Activated naive CD4-positive, alpha-beta T cell treated with anti-CD3 and anti-CD28 coated beads for 36 hours (primary cell): ENCODE measurements at regions not wholly inside any gene's neighbourhood (a gene's known extent, or its start where the extent isn't known, plus 50 kb on each side); places are given as distances from the start of the nearest gene placed in this dataset.

ENCODE experiments used
- CTCF ChIA-PET: fragments of 350-600 bp; sonication (Branson Sonifier 250); formaldehyde crosslinking; loops from one replicate; lab custom pipeline; 2021; ENCODE audit warnings: antibody characterized with exemption; lab: Charles Lee
- DNase-seq: peaks from one replicate; pipeline ENCODE4 v3.0.0-alpha.2; 2020
- H3K27ac Mint-ChIP-seq: one replicate; pipeline ENCODE4 v1.8.0; 2021; ENCODE audit warnings: mild to moderate bottlenecking, mixed read lengths
- H3K27me3 Mint-ChIP-seq: one replicate; pipeline ENCODE4 v1.8.0; 2021; ENCODE audit warnings: low read depth, mixed read lengths
- H3K36me3 Mint-ChIP-seq: one replicate; pipeline ENCODE4 v1.8.0; 2021; ENCODE audit warnings: low read depth, mixed read lengths
- H3K4me1 Mint-ChIP-seq: one replicate; pipeline ENCODE4 v1.8.0; 2021; ENCODE audit warnings: low read depth, mixed read lengths
- H3K4me3 Mint-ChIP-seq: one replicate; pipeline ENCODE4 v1.8.0; 2021; ENCODE audit warnings: mild to moderate bottlenecking, moderate library complexity, mixed read lengths
- H3K9me3 Mint-ChIP-seq: one replicate; pipeline ENCODE4 v1.8.0; 2021; ENCODE audit warnings: mixed read lengths
- intact Hi-C: fragments of 100-400 bp; cut with micrococcal nuclease; formaldehyde crosslinking; loops from one replicate; pipeline ENCODE4 v1.15.1; 2023

DNA sequence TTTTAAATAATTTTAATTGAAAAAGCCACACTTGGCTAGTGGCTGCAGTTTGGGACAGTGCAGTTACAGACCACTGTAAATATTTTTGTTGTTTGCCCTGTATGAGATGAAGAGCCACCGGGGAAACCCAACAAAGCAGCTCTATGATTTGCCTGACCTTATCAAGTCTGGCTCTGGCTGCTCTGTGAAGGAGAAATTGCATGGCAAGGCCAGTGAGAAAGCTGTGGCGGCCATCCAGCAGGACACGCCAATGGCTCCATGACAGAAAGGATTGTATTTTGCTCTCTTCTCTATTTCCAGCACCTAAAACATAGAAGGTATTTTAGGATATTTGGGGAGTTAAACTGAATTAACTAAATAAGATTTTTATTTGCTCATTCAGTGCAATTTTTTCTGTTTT, 330.0 kb upstream of the DYNLRB2 start:
- Mint-ChIP-seq H3K27me3 (peaks cover 18% of the 10 kb centered on the region), H3K36me3 (no peaks in the 10 kb centered on the region), H3K4me1 (no peaks in the 10 kb centered on the region), H3K4me3 (no peak overlapping the region), H3K9me3 (peaks cover 2% of the 10 kb centered on the region), H3K27ac (no peak overlapping the region)
- DNase-seq, result no peak
- CTCF ChIA-PET, result no interaction called here
- intact Hi-C loops, result no loop called here

GRCh38 chr16:80208743-80209142, 332.1 kb upstream of the DYNLRB2 start:
- no peak for DNase-seq
- Mint-ChIP-seq H3K36me3 (no peaks in the 10 kb centered on the region), H3K4me3 (no peak overlapping the region), H3K9me3 (no peaks in the 10 kb centered on the region), H3K27me3 (peaks cover 15% of the 10 kb centered on the region), H3K27ac (no peak overlapping the region), H3K4me1 (no peaks in the 10 kb centered on the region)
- intact Hi-C loops, result no loop called here
- CTCF ChIA-PET, result interaction anchor here (0.6 kb wide), 1 partner anchor 39 kb away, joined by 7 read pairs; no protein-coding TSS in a partner anchor

DNA sequence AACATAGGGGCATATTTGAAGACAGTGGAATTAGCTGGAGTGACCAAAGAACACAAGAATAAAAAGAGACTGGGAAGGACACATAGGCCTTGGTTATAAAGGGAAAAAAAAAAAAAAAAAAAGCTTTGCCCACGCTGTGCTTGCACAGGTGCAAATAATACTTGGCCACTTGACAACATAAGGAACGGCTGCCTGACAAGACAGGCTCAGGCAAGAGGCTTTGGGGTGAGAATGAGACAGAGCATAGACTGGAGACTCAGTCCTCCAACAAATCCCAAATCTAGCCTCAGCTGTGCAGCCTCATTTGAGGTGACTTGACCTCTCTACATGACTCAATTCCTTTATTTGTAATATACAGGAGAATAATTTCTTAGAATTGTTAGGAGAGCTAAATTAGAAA, 332.8 kb upstream of the DYNLRB2 start:
- Mint-ChIP-seq H3K27ac (no peak overlapping the region), H3K4me1 (no peaks in the 10 kb centered on the region)
- CTCF ChIA-PET, result interaction anchor here (0.6 kb wide), 1 partner anchor 40 kb away, joined by 7 read pairs; no protein-coding TSS in a partner anchor

DNA sequence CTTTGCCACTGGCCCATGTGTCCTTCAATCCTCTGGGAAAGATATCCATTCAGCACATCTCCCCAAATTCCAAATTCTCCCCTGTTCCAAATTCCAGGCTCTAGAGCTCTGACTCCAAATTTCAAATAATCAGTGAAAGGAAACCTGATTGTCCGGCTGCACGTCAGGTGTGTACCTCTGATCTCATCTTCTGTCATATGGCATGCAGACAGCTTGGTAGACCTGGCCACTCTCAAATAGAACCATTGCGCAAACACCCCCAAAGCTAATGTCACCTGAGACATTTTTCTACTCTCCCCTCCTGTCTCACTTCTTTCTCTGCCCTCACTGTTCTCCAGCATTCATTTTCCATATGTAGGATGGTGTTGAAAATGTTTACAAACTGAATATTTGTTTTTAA, 337.0 kb upstream of the DYNLRB2 start:
- Mint-ChIP-seq H3K27ac (no peak overlapping the region), H3K4me3 (no peak overlapping the region), H3K36me3 (no peaks in the 10 kb centered on the region), H3K4me1 (no peaks in the 10 kb centered on the region), H3K27me3 (peaks cover 11% of the 10 kb centered on the region), H3K9me3 (no peaks in the 10 kb centered on the region)
- CTCF ChIA-PET, result no interaction called here
- intact Hi-C loops, result no loop called here
- DNase-seq, result no peak

More for the DNA sequence above, 332.8 kb upstream of the DYNLRB2 start:
- Mint-ChIP-seq H3K36me3 (no peaks in the 10 kb centered on the region), H3K4me3 (no peak overlapping the region), H3K9me3 (no peaks in the 10 kb centered on the region), H3K27me3 (peaks cover 12% of the 10 kb centered on the region)
- no peak for DNase-seq
- intact Hi-C loops, result no loop called here

GRCh38 chr16:80202831-80203413, 337.9 kb upstream of the DYNLRB2 start:
- Mint-ChIP-seq H3K27ac (no peak overlapping the region), H3K4me1 (no peaks in the 10 kb centered on the region), H3K9me3 (no peaks in the 10 kb centered on the region), H3K27me3 (peaks cover 11% of the 10 kb centered on the region), H3K4me3 (no peak overlapping the region), H3K36me3 (no peaks in the 10 kb centered on the region)
- DNase-seq, result no peak
- CTCF ChIA-PET, result no interaction called here
- intact Hi-C loops, result no loop called here

DNA sequence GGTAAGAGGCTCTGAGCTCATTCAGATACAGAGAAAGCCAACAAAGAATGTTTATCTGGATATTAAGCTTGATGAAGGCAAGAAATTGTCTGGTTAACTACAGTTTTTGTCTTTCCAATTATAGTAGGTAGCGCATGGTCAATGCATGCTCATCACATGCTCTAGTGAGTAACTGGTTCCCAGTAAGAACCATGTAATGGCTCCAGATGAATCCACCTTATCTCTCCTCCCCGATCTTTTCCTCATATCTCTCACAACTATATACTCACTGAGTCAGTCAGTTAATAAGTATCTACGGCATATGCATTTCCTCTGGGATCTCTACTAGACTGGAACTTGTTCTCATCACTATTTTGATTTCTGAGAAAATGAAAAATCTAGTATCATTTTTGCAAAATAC, 340.7 kb upstream of the DYNLRB2 start:
- intact Hi-C loops, result no loop called here
- no peak overlapping the region for H3K4me3 Mint-ChIP-seq
- H3K9me3 Mint-ChIP-seq, result no peaks in the 10 kb centered on the region
- DNase-seq, result no peak
- peaks cover 3% of the 10 kb centered on the region for H3K4me1 Mint-ChIP-seq
- no peaks in the 10 kb centered on the region for H3K36me3 Mint-ChIP-seq
- CTCF ChIA-PET, result no interaction called here
- no peak overlapping the region for H3K27ac Mint-ChIP-seq
- H3K27me3 Mint-ChIP-seq, result peaks cover 9% of the 10 kb centered on the region

DNA sequence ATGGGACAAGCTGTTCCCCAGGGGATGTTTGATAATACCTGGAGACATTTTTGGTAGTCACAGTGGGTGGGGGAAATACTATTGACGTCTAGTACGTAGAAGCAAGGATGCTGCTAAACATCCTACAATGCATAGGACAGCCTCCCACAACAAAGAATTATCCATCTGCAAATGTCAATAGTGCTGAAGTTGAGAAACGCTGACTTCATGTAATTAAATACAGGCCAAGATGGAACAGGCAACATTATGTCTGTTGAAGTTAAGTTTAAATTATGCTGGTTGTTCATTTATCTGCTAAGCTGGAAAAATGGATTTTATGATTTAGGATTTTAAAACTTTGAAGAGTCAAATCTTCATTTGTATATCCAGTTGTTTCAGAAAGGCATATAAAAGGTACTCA, 341.2 kb upstream of the DYNLRB2 start:
- intact Hi-C loops, result no loop called here

GRCh38 chr16:80198311-80199299, 342.2 kb upstream of the DYNLRB2 start:
- intact Hi-C loops, result no loop called here
- CTCF ChIA-PET, result interaction anchor here (0.6 kb wide), 1 partner anchor 604 kb away, joined by 3 read pairs; no protein-coding TSS in a partner anchor
- H3K27me3 Mint-ChIP-seq, result peaks cover 5% of the 10 kb centered on the region
- peaks cover 3% of the 10 kb centered on the region for H3K4me1 Mint-ChIP-seq
- H3K27ac Mint-ChIP-seq, result no peak overlapping the region
- no peak overlapping the region for H3K4me3 Mint-ChIP-seq
- H3K36me3 Mint-ChIP-seq, result no peaks in the 10 kb centered on the region
- no peaks in the 10 kb centered on the region for H3K9me3 Mint-ChIP-seq
- no peak for DNase-seq

More for the DNA sequence above, 341.2 kb upstream of the DYNLRB2 start:
- no peak for DNase-seq
- Mint-ChIP-seq H3K4me1 (peaks cover 3% of the 10 kb centered on the region), H3K36me3 (no peaks in the 10 kb centered on the region), H3K9me3 (no peaks in the 10 kb centered on the region), H3K4me3 (no peak overlapping the region), H3K27me3 (peaks cover 9% of the 10 kb centered on the region), H3K27ac (no peak overlapping the region)
- CTCF ChIA-PET, result no interaction called here

GRCh38 chr16:80197741-80198201, 343.0 kb upstream of the DYNLRB2 start:
- CTCF ChIA-PET, result interaction anchor here (0.7 kb wide), 1 partner anchor 185 kb away, joined by 5 read pairs; no protein-coding TSS in a partner anchor
- no peaks in the 10 kb centered on the region for H3K36me3 Mint-ChIP-seq
- H3K4me1 Mint-ChIP-seq, result peaks cover 3% of the 10 kb centered on the region
- H3K4me3 Mint-ChIP-seq, result no peak overlapping the region
- H3K27ac Mint-ChIP-seq, result no peak overlapping the region
- H3K9me3 Mint-ChIP-seq, result no peaks in the 10 kb centered on the region
- peaks cover 4% of the 10 kb centered on the region for H3K27me3 Mint-ChIP-seq
- DNase-seq, result no peak
- intact Hi-C loops, result no loop called here

DNA sequence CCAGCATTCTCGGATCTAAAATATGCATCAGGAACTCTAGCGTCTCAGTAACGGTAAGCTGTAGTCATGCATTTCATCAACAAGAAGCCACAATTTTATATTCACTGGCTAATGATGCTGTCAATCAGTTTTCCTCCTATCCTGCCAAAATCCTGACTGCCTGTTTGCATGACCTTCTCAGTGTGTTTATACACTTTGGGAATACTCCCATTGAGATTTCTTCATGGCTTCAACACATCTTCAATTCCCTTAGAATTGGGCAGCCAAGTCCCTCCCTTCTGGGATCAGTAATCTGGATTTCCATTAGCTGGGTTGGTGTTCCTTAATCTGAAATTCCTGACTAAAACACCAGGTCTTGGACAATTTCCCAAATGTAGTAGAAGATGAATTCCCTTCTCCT, 348.9 kb upstream of the DYNLRB2 start:
- Mint-ChIP-seq H3K4me3 (no peak overlapping the region), H3K27ac (no peak overlapping the region), H3K27me3 (peaks cover 6% of the 10 kb centered on the region), H3K36me3 (no peaks in the 10 kb centered on the region), H3K4me1 (no peaks in the 10 kb centered on the region), H3K9me3 (no peaks in the 10 kb centered on the region)
- intact Hi-C loops, result no loop called here
- DNase-seq, result no peak
- CTCF ChIA-PET, result no interaction called here

DNA sequence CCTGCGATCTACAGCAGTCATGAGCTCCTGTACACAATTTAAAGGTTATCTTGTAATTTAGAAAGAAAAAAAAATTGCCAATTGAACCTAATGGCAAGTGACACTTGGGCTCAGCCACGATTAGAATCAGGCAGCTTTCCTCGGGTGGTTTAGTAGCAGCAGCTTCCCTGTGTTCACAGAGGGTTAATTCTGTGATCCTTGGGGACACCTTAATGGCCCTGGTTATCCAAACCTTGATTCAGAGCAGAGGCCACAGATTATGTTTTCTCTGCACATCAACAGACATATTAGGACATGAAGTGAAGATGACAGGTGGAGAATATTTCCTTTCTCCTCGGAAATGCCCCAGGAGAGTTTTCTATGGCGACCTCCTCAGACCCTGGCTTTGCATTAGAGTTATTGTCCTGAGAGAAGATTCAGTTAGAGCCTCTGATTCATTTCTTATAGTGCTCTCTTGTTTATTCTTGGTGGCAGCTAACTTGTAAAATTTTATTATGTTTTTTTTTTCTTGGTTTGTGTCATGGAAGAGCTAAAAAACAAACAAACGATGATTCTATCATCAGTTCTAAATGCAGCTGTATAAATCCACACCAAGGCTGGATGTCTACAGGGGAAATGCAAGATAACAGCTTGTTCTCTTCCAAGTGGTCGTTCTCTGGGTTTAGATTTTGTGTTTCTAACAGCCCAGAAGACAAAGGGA, 351.2 kb upstream of the DYNLRB2 start:
- no peaks in the 10 kb centered on the region for H3K4me1 Mint-ChIP-seq
- no peak overlapping the region for H3K4me3 Mint-ChIP-seq
- CTCF ChIA-PET, result interaction anchor here (0.6 to 0.7 kb wide), 2 partner anchors 511 to 1712 kb away, joined by 3 read pairs; no protein-coding TSS in a partner anchor
- no peaks in the 10 kb centered on the region for H3K9me3 Mint-ChIP-seq
- DNase-seq, result no peak
- no peak overlapping the region for H3K27ac Mint-ChIP-seq
- intact Hi-C loops, result no loop called here
- H3K36me3 Mint-ChIP-seq, result no peaks in the 10 kb centered on the region
- H3K27me3 Mint-ChIP-seq, result peaks cover 5% of the 10 kb centered on the region

- no peaks in the 10 kb centered on the region for H3K9me3 Mint-ChIP-seq
- H3K4me1 Mint-ChIP-seq, result no peaks in the 10 kb centered on the region
- peaks cover 6% of the 10 kb centered on the region for H3K27me3 Mint-ChIP-seq
- no peak overlapping the region for H3K4me3 Mint-ChIP-seq
- CTCF ChIA-PET, result no interaction called here
- no peaks in the 10 kb centered on the region for H3K36me3 Mint-ChIP-seq
- no peak for DNase-seq
- no peak overlapping the region for H3K27ac Mint-ChIP-seq
- intact Hi-C loops, result no loop called here
These were observed 364.7 kb upstream of the DYNLRB2 start for GRCh38 chr16:80176114-80176513.
